Naive B cell (primary cell): ENCODE measurements at regions not wholly inside any gene's neighbourhood (a gene's known extent, or its start where the extent isn't known, plus 50 kb on each side); places are given as distances from the start of the nearest gene placed in this dataset.

Experiments used
- ATAC-seq, 2 donors: fragments of 150-1000 bp; cut with Tn5 transposase; 2 replicates each; pipeline ENCODE4 v1.10.0; 2021; ENCODE audit warnings: low read depth in 2 of 2, mild to moderate bottlenecking in 2 of 2, moderate library complexity in 2 of 2
- DNase-seq: peaks from one replicate; pipeline ENCODE4 v3.0.0; 2022
- H3K27ac Mint-ChIP-seq, 6 donors: one replicate each; pipeline ENCODE4 v1.8.0; 2020 to 2022; ENCODE audit warnings: mild to moderate bottlenecking in 6 of 6, mixed read lengths in 6 of 6, moderate library complexity in 5 of 6, inconsistent platforms in 2 of 6
- H3K27me3 Mint-ChIP-seq, 3 donors: one replicate each; pipeline ENCODE4 v1.8.0; 2021 to 2022; ENCODE audit warnings: mixed read lengths in 3 of 3, mild to moderate bottlenecking in 1 of 3
- H3K36me3 Mint-ChIP-seq, 2 donors: one replicate each; pipeline ENCODE4 v1.8.0; 2020 to 2022; ENCODE audit warnings: mixed read lengths in 2 of 2, inconsistent platforms in 1 of 2, mild to moderate bottlenecking in 1 of 2
- H3K4me1 Mint-ChIP-seq, 3 donors: one replicate each; pipeline ENCODE4 v1.8.0; 2020 to 2022; ENCODE audit warnings: mixed read lengths in 3 of 3, inconsistent platforms in 1 of 3, mild to moderate bottlenecking in 1 of 3, moderate library complexity in 1 of 3
- H3K4me3 Mint-ChIP-seq, 8 donors: one replicate each; pipeline ENCODE4 v1.8.0; 2020 to 2022; ENCODE audit warnings: mild to moderate bottlenecking in 8 of 8, mixed read lengths in 8 of 8, moderate library complexity in 8 of 8, inconsistent platforms in 2 of 8
- H3K9me3 Mint-ChIP-seq, 7 donors: one replicate each; pipeline ENCODE4 v1.8.0; 2020 to 2022; ENCODE audit warnings: mixed read lengths in 7 of 7, mild to moderate bottlenecking in 5 of 7, inconsistent platforms in 2 of 7, moderate library complexity in 1 of 7

DNA sequence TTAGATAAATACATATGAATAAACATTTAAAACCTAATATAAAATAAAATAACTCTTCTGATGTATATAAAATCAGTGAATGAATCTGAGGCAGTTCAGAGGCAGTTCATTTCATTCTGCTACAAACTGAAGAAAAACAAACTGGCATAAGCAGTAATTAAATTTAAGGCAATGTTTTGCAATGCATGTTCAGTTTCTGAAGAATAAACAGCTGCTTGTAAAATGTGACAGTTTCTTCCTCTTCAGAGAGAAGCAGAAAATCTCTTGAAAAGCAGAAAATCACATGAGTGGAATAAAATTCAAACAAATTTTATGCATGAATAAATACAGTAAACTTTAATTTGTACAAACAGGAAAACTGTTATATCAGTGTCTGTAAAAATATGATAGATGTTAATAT lies 643.7 kb downstream of the KCNT2 start:
- DNase-seq (no peak), ATAC-seq (no peak)
- no peaks in the 10 kb centered on the region for H3K27me3 Mint-ChIP-seq
- H3K9me3 Mint-ChIP-seq: peaks cover 0 to under 1% (median 0%) of the 10 kb centered on the region in 7 donors
- H3K27ac Mint-ChIP-seq: no peak overlapping the region
- H3K4me1 Mint-ChIP-seq: no peaks in the 10 kb centered on the region
- H3K36me3 Mint-ChIP-seq: no peaks in the 10 kb centered on the region
- no peak overlapping the region for H3K4me3 Mint-ChIP-seq

DNA sequence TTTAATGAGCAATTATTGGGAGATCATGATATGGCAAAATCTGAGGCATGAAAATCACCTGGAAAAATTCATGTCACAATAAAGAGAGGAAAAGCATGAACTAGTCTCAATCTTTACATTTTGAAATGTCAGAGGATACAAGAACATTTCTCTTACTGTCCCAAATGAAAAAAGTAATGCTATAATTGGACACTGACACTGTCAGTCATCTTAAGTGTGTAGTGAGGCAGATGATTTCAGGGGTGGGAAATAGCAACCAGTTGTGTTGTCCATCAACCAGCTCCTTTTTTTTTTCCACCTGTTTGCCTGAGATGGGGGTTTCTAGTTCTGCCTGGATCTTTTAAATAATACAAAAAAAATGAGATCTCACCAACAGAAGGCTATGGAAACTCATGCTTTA lies 646.2 kb downstream of the KCNT2 start:
- Mint-ChIP-seq H3K27me3 (no peaks in the 10 kb centered on the region), H3K9me3 (no peaks in the 10 kb centered on the region), H3K4me3 (no peak overlapping the region), H3K4me1 (no peaks in the 10 kb centered on the region), H3K27ac (no peak overlapping the region), H3K36me3 (no peaks in the 10 kb centered on the region)
- ATAC-seq: no peak
- no peak for DNase-seq

DNA sequence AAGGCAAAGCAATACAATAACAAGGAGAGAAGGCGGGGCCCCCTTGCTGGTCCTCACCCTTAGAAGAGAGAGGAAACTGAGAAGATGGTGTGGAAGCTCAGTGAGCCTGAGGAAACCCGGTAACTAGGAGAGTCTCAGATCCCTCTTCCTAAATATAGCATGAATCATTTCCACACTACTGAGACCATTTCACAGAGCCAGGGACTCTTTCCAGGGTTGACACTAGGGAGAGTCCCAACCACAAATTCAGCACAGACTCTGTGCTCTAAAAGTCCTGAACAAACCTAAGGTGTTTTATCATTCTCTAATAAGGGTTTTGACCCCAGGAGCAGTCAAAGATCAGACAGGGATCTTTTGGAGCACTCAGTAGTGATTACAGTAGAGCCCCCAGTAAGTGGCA lies 647.7 kb downstream of the KCNT2 start:
- Mint-ChIP-seq H3K36me3 (no peaks in the 10 kb centered on the region), H3K4me1 (no peaks in the 10 kb centered on the region), H3K9me3 (no peaks in the 10 kb centered on the region), H3K27ac (no peak overlapping the region), H3K27me3 (no peaks in the 10 kb centered on the region), H3K4me3 (no peak overlapping the region)
- no peak for ATAC-seq
- no peak for DNase-seq

DNA sequence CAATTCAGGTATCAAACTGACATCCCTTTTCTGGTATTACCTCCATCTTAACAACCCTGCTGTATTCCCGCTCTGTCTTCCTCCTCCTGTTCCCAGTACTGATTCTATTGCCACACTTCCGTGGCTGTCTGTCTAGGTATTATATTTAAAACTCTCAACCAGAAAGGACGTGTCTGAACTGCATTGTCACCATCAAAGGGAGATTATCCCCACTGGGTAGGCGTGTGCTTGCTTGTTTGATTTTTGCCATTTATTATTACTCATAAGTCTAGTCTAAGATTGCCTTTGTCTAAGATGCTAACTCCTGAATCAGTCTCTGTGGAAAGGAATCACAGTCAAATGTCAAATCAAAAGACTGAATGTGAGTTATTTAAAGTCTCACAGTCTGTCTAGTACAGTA lies 650.1 kb downstream of the KCNT2 start:
- Mint-ChIP-seq H3K4me3 (no peak overlapping the region), H3K9me3 (no peaks in the 10 kb centered on the region), H3K4me1 (no peaks in the 10 kb centered on the region), H3K27me3 (no peaks in the 10 kb centered on the region), H3K36me3 (no peaks in the 10 kb centered on the region), H3K27ac (no peak overlapping the region)
- no peak for ATAC-seq
- no peak for DNase-seq

DNA sequence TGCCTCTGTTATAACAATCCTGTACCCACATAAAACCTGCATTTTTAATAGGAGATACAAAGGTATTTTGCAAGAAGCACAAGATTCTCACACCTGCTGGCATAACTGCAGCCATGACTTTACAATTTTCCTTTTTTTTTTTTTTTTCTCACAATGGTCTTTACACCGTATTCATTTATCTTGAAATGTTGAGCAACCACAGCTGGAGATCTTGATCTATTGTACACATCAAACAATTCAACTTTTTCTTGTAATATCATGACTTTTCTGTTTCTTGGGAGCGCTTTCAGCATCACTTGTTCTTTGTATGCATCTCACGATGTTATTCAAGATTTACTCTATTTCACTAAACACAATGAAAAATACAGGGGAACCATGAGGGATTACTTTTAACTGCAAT lies 651.4 kb downstream of the KCNT2 start:
- no peaks in the 10 kb centered on the region for H3K4me1 Mint-ChIP-seq
- no peak overlapping the region for H3K4me3 Mint-ChIP-seq
- H3K27ac Mint-ChIP-seq: no peak overlapping the region
- ATAC-seq: no peak
- no peak for DNase-seq
- no peaks in the 10 kb centered on the region for H3K36me3 Mint-ChIP-seq
- H3K27me3 Mint-ChIP-seq: no peaks in the 10 kb centered on the region
- H3K9me3 Mint-ChIP-seq: peaks cover 0 to 4% (median 0%) of the 10 kb centered on the region in 7 donors

DNA sequence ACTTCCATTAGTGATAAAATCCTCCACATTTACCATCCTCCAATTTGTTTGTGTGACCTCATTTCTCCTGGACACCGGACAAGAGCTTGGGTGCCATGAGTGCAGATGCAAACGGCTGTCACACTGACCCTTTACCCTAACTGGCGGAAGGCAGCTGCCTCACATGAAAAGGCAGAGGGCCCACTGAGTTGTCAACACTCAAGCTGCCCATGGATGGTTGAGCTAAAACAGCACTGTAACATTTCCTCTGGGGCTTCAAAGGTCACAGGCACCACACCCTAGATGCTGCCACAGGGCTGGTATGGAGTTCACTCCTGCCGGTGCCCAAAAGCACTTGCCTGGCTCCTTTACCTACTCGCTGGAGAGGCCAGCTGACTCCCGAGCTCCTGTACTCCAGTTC lies 653.4 kb downstream of the KCNT2 start:
- peaks cover 0 to 4% (median 0%) of the 10 kb centered on the region in 7 donors for H3K9me3 Mint-ChIP-seq
- no peaks in the 10 kb centered on the region for H3K4me1 Mint-ChIP-seq
- no peak overlapping the region for H3K27ac Mint-ChIP-seq
- no peak overlapping the region for H3K4me3 Mint-ChIP-seq
- no peaks in the 10 kb centered on the region for H3K36me3 Mint-ChIP-seq
- no peaks in the 10 kb centered on the region for H3K27me3 Mint-ChIP-seq
- no peak for DNase-seq
- ATAC-seq: no peak

DNA sequence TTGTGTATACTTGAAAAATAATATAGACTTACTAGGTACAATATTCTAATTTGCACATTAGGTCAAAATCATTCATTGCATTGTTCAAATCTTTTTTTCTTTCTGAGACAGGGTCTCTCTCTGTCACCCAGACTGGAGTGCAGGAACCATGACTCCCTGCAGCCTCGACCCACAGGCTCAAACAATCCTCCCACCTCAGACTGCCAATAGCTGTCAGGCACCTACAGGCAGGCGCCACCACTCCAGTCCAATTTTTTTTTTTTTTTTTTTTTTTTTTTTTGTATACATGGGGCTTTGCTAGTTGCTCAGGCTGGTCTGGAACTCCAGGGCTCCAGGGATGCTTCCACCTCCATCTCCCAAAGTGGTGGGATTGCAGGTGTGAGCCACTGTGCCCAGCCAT lies 656.9 kb downstream of the KCNT2 start:
- Mint-ChIP-seq H3K36me3 (no peaks in the 10 kb centered on the region), H3K27me3 (no peaks in the 10 kb centered on the region)

DNA sequence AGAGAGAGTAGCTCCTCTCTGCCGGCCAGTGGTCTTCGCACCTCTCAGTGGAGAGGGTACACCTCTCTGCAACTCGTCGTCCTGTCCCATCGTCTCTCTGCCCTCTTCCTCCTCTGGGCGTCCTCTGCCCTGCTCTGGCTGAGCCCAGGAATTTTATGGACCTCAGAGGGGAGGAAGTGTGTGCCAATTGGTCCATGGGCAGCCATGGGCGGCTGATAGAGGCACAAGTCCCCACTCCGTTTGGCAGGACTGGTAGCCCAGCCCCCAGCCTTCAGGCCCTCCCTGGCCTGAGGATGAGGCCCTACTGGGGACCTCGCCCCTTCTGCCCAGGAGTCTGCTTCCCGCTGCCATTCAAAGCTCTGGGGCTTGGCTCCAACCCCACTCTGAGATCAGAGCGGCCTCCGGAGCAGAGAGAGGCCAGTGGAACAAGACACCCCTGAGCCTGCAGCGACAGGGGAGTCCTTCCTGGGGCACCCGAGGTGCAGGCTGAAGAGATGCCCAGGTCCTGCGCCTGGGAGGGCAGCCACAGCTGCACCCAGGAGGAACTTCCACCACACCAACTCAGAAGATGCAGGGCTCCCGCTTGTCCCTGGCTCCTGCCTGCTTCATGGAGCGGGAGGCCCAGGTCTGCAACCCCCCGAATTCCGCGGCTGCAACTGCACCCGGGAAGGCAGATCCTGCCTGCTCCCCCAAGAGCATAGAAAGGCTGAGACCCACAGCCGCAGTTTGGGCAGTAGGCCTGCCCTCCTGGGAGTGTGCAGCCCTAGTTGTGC lies 659.9 kb downstream of the KCNT2 start:
- Mint-ChIP-seq H3K4me3 (no peak overlapping the region), H3K4me1 (no peaks in the 10 kb centered on the region), H3K9me3 (peaks cover 0 to 4% (median 0%) of the 10 kb centered on the region in 7 donors), H3K27me3 (no peaks in the 10 kb centered on the region), H3K36me3 (no peaks in the 10 kb centered on the region), H3K27ac (no peak overlapping the region)
- DNase-seq (no peak), ATAC-seq (no peak)

More for the DNA sequence above, 656.9 kb downstream of the KCNT2 start:
- ATAC-seq (no peak), DNase-seq (no peak)
- H3K9me3 Mint-ChIP-seq: peaks cover 0 to 4% (median 0%) of the 10 kb centered on the region in 7 donors
- no peaks in the 10 kb centered on the region for H3K4me1 Mint-ChIP-seq
- H3K27ac Mint-ChIP-seq: no peak overlapping the region
- no peak overlapping the region for H3K4me3 Mint-ChIP-seq

DNA sequence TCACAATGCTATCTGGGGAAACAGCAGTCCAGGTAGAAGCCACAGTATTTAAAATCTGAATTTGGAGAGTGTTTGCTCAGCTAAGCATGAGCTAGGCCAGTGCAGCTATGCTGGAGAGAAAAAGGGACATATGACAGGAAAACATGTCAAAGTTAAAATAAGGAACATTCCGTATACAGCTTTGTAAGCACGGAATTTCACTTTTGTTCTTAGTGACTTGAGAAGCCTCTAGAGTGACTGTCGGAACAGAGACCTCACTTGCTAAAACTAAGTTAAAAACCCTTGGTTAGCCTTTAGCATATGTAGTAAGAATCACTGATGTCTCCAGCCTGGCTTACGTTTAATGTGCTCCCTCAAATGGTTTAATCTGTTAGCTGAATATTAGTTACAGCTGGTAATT lies 661.7 kb downstream of the KCNT2 start:
- no peak for DNase-seq
- Mint-ChIP-seq H3K4me3 (no peak overlapping the region), H3K4me1 (no peaks in the 10 kb centered on the region), H3K27ac (no peak overlapping the region), H3K27me3 (no peaks in the 10 kb centered on the region), H3K36me3 (no peaks in the 10 kb centered on the region), H3K9me3 (peaks cover 0 to 2% (median 0%) of the 10 kb centered on the region in 7 donors)
- no peak for ATAC-seq

DNA sequence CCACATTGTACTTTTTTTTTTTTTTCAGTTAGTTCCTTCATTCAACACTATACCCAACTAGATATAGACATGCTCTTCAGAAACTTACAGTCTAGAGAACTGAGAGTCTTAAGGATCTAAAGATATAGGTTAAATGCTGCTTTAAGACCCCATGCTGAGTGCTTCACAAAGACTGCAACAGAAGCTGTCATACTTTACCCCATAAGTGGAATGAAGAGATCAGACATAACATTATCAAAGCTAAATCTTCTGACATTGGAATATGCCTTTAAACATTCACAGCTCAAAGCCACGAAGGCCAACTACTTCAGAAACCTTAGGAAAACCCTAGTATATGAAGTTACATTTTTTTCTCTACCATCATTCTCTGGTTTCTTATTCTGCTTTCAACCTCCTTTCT lies 666.4 kb downstream of the KCNT2 start:
- ATAC-seq (no peak), DNase-seq (no peak)
- no peak overlapping the region for H3K4me3 Mint-ChIP-seq
- no peaks in the 10 kb centered on the region for H3K36me3 Mint-ChIP-seq
- no peaks in the 10 kb centered on the region for H3K27me3 Mint-ChIP-seq
- H3K9me3 Mint-ChIP-seq: peaks cover 0 to 2% (median 0%) of the 10 kb centered on the region in 7 donors
- H3K4me1 Mint-ChIP-seq: no peaks in the 10 kb centered on the region
- H3K27ac Mint-ChIP-seq: no peak overlapping the region

DNA sequence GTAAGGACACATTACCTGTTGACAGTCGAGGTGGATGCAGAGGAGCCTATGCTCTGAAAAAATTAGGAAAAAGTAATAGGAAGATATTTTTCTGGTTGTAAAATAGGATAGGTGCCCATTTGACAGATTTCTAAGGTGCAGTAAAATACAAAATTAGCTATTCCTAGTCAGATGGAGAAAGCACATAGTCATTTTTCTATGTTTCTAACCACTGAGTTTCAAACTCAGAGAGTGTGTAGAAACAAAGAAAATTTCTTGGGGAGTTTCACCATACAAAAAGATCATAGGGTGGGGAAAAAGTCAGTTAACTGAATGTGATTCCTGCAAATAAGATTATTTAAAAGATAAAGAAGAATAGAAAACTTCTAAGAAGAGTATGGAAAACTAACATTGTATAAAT lies 666.9 kb downstream of the KCNT2 start:
- Mint-ChIP-seq H3K9me3 (peaks cover 0 to 2% (median 0%) of the 10 kb centered on the region in 7 donors), H3K27ac (no peak overlapping the region), H3K36me3 (no peaks in the 10 kb centered on the region), H3K27me3 (no peaks in the 10 kb centered on the region), H3K4me3 (no peak overlapping the region), H3K4me1 (no peaks in the 10 kb centered on the region)
- no peak for DNase-seq
- no peak for ATAC-seq

DNA sequence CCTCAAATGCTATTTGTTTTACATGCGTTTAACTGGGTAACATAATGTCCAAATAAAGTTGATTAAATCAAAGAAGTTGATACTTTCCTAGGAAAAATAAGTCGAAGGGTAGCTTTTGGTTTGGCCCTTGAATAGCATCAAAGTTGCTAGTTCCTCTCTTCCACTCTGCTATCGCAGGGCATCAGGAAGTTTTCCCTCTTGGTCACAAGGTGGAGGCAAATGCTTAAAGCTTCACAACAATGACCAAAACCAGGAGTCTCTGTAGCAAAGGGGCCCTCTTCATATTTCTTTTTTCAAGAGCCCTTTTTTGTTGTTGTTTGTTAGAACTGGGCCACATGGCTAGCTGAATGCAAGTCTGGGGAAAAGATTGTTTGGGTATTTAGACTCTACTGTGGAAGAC lies 668.4 kb downstream of the KCNT2 start:
- DNase-seq (no peak), ATAC-seq (no peak)
- H3K4me1 Mint-ChIP-seq: no peaks in the 10 kb centered on the region
- H3K27ac Mint-ChIP-seq: no peak overlapping the region
- H3K27me3 Mint-ChIP-seq: no peaks in the 10 kb centered on the region
- H3K36me3 Mint-ChIP-seq: no peaks in the 10 kb centered on the region
- H3K9me3 Mint-ChIP-seq: peaks cover 0 to 2% (median 0%) of the 10 kb centered on the region in 7 donors
- no peak overlapping the region for H3K4me3 Mint-ChIP-seq

DNA sequence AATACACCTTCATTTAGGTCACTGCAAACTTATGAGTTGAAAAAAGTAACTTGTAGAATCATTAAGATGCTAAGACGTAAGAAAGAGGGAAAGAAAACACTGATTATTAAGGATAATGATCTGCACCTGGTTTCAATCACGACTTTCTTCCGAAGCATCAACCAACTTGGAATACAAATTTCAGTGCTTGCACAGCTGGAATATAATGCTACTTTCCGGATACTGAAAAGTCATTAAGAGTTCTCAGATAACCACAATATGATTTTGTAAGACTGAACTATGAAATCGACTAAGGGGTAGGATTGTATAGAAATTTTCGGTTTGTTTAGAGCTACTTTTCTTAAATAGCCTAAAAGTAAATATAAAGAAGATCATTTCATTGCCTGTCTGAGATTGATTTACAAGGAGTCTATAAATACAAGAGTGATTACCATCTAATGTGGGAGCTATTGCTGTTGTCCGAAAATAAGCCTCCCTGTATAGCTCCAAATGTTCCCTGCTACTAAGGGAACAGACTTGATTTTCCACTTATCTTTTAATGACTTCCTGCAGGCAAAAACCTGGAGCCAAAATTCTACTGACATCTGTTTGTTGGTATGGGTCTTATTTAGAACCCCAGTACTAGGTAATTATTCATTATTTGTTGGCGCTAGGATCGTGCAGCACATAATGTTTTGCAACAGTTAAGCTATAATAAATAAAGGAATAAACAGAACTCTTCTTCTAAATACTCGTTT lies 673.3 kb downstream of the KCNT2 start:
- H3K4me1 Mint-ChIP-seq: no peaks in the 10 kb centered on the region
- no peak for DNase-seq
- no peak for ATAC-seq
- no peak overlapping the region for H3K4me3 Mint-ChIP-seq
- no peak overlapping the region for H3K27ac Mint-ChIP-seq
- no peaks in the 10 kb centered on the region for H3K27me3 Mint-ChIP-seq
- H3K36me3 Mint-ChIP-seq: no peaks in the 10 kb centered on the region
- peaks cover 0 to 5% (median 0%) of the 10 kb centered on the region in 7 donors for H3K9me3 Mint-ChIP-seq

DNA sequence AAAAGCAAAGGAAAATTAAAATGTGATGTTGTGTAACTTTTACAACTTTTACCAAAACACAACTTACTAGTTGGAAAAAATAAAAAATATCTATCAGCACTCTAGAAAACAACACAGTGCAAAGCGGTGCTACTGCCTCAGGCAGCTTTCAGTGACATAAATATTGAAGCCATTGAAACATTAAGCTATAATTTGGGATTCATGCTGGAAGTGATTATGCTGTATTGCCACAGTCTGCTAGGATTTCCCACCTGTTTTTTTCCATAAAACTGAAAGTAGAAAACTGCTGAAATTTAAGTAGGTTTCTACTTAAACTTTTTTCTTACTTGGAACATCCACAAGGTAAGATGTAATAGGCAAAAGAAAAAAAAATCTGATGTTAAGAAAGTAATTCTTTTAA lies 674.4 kb downstream of the KCNT2 start:
- Mint-ChIP-seq H3K9me3 (peaks cover 0 to 5% (median 0%) of the 10 kb centered on the region in 7 donors), H3K4me3 (no peak overlapping the region), H3K36me3 (no peaks in the 10 kb centered on the region), H3K27me3 (no peaks in the 10 kb centered on the region), H3K27ac (no peak overlapping the region), H3K4me1 (no peaks in the 10 kb centered on the region)
- no peak for ATAC-seq
- DNase-seq: no peak
